HG02870 (cell line): ENCODE measurements at regions not wholly inside any gene's neighbourhood (a gene's known extent, or its start where the extent isn't known, plus 50 kb on each side); places are given as distances from the start of the nearest gene placed in this dataset.

ENCODE experiments used
- ATAC-seq: cut with Tn5 transposase; IDR thresholded peaks from one replicate; pipeline ENCODE4 v1.9.1; 2021; ENCODE audit warnings: mild to moderate bottlenecking, moderate library complexity; ENCODE audit not compliant: unreplicated experiment

- ATAC-seq, result no peak
These were observed 1324.9 kb upstream of the CDH8 start for GRCh38 chr16:63361032-63361624.

- ATAC-seq, result no peak
These were observed 1313.7 kb upstream of the CDH8 start for GRCh38 chr16:63349961-63350360.

- no peak for ATAC-seq
These were observed 1309.8 kb upstream of the CDH8 start for GRCh38 chr16:63346000-63346399.

DNA sequence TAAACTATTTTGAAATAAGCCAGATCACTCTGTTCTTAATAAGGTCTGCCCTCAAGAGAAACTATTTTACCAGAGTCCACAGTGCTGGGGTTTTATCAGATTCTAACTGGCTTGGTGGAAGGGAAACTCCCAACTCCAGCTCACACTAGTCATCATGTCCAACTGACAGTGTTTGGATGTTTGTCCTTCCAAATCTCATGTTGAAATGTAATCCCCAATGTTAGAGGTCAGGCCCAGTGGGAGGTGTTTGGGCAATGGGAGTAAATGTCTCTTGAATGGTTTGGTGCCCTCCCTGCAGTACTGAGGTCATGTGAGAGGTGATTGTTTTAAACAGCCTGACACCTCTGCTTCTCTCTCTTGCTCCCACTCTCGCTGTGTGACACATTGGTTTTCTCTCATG is 1301.0 kb upstream of the CDH8 start:
- no peak for ATAC-seq

GRCh38 chr16:63331111-63331510 is 1294.9 kb upstream of the CDH8 start:
- no peak for ATAC-seq

- no peak for ATAC-seq
These were observed 1290.6 kb upstream of the CDH8 start for GRCh38 chr16:63326736-63327339.

DNA sequence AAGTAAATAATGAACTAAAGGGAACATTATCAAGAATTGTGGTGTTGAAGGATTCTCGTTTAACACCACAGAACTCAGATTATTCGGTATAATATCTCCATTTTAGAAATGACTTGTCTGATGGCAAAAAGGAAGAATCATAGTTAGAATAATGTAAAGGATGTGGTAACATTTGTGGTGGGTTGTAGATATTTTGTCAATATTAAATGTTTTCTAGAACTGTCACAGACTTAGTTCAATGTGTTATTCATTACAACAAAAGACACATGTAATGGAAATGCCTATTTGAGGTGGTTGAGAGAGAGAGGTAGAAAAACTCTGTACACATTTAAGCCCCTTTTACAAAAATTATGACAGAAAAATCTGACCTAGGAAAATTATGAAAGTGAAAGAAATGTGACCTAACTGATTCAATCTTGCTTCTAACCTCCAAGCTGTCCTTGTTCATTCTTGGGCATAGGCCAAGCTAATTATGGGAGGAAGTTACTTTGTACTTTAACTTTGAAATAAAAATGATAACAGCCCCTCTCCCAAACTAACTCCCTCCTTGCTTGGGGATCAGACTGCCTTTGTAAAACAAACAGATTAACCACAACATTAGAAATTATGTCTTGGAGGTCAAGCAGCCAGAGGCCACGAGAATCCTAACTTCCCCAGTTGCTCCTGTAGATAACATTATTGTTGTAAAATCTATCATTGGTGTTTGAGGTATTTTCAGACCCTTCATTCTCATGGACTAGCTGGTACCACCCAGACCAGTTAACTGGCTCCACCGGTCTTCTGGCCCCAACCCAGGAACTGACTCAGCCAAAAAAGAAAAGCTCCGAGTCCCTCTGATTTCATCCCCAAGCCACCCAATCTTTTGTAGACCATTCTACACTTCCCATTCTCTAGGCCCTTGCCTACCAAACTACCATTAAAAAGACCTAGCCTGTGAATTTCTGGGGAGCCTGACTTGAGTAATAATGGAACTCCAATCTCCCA is 1287.8 kb upstream of the CDH8 start:
- no peak for ATAC-seq

DNA sequence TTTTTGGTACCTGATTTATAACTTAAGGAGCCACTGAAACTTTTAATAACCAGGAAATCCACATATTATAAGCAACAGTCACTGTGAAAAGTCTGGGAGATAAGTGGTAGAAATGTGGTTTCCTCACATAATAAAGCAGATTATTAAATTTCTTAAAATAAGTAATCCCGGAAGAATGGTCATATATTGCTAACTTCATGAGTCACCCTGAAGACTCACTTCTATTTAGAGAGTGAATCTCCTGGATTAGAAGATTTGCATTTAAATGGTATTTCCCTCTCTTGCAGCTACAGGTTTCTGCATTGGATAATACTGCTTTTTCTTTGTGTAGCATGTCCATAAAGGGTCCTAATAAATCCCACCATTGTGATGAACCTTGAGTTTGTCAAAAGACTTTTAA is 1286.8 kb upstream of the CDH8 start:
- no peak for ATAC-seq

GRCh38 chr16:63315229-63315628 is 1279.0 kb upstream of the CDH8 start:
- ATAC-seq, result no peak

DNA sequence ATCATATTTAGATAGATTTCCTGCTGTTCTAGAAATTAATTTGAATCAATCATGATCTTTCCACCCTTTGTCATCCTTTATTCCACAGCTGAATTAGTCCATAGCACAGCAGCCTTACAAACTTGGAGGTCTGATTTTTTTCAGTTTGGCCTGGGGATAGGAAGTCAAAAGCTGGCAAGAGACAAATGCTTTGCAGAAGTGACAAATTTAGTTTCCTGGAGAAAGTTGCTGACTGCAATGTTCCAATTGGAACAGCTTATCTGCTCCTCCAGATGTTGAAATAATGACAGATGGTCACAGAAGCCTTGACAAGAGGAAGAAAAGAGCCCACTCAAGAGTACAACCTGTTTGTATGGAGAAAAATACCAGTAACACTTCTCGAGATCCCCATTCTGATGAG is 1276.1 kb upstream of the CDH8 start:
- ATAC-seq, result no peak

GRCh38 chr16:63311313-63311712 is 1275.1 kb upstream of the CDH8 start:
- no peak for ATAC-seq

DNA sequence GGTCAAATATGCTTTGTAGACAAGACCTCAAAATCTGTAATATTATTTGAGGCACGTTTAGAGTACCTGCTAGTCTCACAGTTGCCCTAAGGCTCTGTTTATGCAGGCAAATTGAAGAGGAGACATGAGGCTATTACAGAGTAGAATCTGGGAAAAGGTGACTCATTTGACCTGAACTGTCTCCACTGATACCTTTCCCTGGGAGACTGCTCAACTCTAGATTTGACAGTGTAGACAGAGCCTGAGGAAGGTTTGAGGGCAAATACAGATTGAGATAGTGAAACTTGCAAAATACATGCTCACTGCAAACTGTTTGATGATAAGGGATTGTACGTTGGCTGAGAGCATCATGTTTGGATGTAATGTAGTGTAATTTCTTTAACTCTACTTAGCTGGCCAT is 1266.6 kb upstream of the CDH8 start:
- ATAC-seq, result no peak

- no peak for ATAC-seq
These were observed 1265.1 kb upstream of the CDH8 start for GRCh38 chr16:63301349-63301748.

GRCh38 chr16:63298993-63299392 is 1262.8 kb upstream of the CDH8 start:
- no peak for ATAC-seq

- no peak for ATAC-seq
These were observed 1255.8 kb upstream of the CDH8 start for GRCh38 chr16:63292036-63292435.

DNA sequence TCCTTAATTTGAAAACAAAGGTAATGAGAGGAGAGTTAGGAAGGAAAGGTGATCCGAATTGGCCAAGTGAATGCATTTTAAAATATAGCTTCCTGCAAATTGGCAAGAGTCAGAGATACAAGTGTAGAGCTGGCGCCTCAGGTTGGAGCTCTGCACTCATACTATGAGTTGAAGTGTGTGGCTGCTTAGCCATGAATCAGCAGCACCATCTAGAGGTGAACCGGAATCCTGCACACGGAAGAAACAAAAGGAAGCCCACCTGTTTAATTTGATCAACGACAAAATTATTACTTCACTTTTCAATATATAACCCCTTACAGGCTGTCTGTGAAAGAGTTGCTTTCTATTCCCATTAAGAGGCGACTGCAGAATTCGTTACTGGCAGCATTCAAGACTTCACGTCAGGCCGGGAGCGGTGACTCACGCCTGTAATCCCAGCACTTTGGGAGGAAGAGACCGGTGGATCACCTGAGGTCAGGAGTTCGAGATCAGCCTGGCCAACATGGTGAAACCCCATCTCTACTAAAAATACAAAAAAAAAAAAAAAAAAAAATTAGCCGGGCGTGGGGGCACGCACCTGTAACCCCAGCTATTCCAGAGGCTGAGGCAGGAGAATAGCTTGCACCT is 1253.7 kb upstream of the CDH8 start:
- no peak for ATAC-seq

- ATAC-seq, result no peak
These were observed 1251.2 kb upstream of the CDH8 start for GRCh38 chr16:63287401-63287800.

GRCh38 chr16:63283721-63284120 is 1247.5 kb upstream of the CDH8 start:
- ATAC-seq, result no peak

DNA sequence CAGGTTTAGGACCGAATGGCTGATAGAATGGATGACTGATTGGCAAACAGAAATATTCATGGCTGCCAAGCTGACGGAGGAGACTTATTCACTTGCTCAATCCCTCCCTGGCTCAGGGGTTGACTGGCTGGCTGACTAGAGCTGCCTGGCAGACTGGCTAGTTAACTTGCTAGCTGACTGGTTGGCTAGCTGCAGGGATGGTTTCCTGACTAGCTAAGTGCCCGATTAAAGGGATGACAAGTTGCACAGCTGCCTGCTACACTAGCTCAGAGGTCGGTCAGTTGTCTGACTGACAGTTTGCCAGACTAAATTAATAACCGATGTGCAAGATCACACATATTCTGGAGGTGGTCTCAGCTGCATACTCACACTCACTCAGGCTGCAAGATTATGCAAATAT is 1208.4 kb upstream of the CDH8 start:
- ATAC-seq, result no peak

GRCh38 chr16:63241497-63242028 is 1205.3 kb upstream of the CDH8 start:
- no peak for ATAC-seq

DNA sequence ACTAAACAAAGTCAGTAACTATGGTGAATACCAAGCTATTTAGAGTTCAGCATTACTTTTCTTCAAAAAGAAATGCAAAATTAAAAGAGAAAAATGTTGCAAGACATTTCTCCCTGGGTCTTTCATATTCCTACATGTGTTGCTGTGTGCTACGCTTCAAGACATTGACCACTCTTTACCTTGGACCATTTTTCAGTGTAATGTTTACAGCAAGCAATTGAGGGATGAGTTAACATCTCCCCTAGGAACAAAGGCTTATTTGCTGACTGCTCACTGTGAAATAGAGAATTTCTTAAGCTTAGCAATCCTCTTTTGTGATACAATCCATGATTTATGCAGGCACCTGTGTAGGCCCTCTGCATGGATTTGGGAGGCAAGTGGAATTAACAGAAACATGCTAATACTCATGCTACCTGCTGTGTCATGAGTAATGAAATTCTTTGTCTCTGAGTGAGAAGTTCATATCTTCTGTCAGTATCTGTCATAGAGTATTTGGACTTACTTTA is 1202.9 kb upstream of the CDH8 start:
- ATAC-seq, result no peak
